GM12865 (cell line): ENCODE measurements at regions not wholly inside any gene's neighbourhood (a gene's known extent, or its start where the extent isn't known, plus 50 kb on each side); places are given as distances from the start of the nearest gene placed in this dataset.

ENCODE experiments used
- DNase-seq: peaks from one replicate; pipeline ENCODE4 v3.0.0; 2010; ENCODE audit warnings: low read depth
- H3K4me3 ChIP-seq: 2 replicates; pipeline ENCODE4 v1.5.1; 2011; ENCODE audit warnings: mild to moderate bottlenecking, low read depth, low read length, control low read depth
- CTCF ChIP-seq: IDR thresholded peaks from 2 replicates; pipeline ENCODE4 v1.5.1; 2011; ENCODE audit warnings: low read length, control low read depth, low read depth, inconsistent platforms; ENCODE audit not compliant: insufficient read depth; ENCODE audit errors: missing control alignments

- TF ChIP-seq CTCF = no peak
- DNase-seq = no peak
- H3K4me3 ChIP-seq = no peak overlapping the region
Observed at GRCh38 chr6:73951183-73951582, 255.2 kb downstream of the CD109 start.

GRCh38 chr6:73943930-73944652 lies 248.1 kb downstream of the CD109 start:
- no peak for DNase-seq
- no peak overlapping the region for H3K4me3 ChIP-seq
- TF ChIP-seq CTCF = no peak

GRCh38 chr6:73943411-73943810 lies 247.4 kb downstream of the CD109 start:
- TF ChIP-seq CTCF = no peak
- no peak for DNase-seq
- no peak overlapping the region for H3K4me3 ChIP-seq

GRCh38 chr6:73942592-73943186 lies 246.7 kb downstream of the CD109 start:
- no peak overlapping the region for H3K4me3 ChIP-seq
- DNase-seq = peak; percentile 3
- TF ChIP-seq CTCF = no peak

GRCh38 chr6:73941892-73942291 lies 245.9 kb downstream of the CD109 start:
- TF ChIP-seq CTCF = no peak
- no peak overlapping the region for H3K4me3 ChIP-seq
- DNase-seq = no peak

GRCh38 chr6:73937805-73938204 lies 241.8 kb downstream of the CD109 start:
- no peak for DNase-seq
- no peak overlapping the region for H3K4me3 ChIP-seq
- TF ChIP-seq CTCF = no peak

GRCh38 chr6:73932866-73933265 lies 236.9 kb downstream of the CD109 start:
- no peak overlapping the region for H3K4me3 ChIP-seq
- no peak for DNase-seq
- TF ChIP-seq CTCF = no peak
